Stomach smooth muscle (tissue), 2 donors: ENCODE measurements at regions not wholly inside any gene's neighbourhood (a gene's known extent, or its start where the extent isn't known, plus 50 kb on each side); places are given as distances from the start of the nearest gene placed in this dataset.
"Not testable (repeated sequence)": the region's sequence is repeated elsewhere in the genome, so short reads cannot be mapped to it uniquely, and the experiment has no call there.

Experiments used
- H3K27ac ChIP-seq: one replicate; pipeline ENCODE4 v1.7.0; 2013; ENCODE audit warnings: mild to moderate bottlenecking, low read length, inconsistent platforms
- H3K27me3 ChIP-seq, 2 donors: one replicate each; pipeline ENCODE4 v1.7.0; 2013; ENCODE audit warnings: low read length in 2 of 2; ENCODE audit not compliant: insufficient read depth in 2 of 2, control insufficient read depth in 1 of 2
- H3K36me3 ChIP-seq, 2 donors: one replicate each; pipeline ENCODE4 v1.7.0; 2013; ENCODE audit warnings: low read length in 2 of 2; ENCODE audit not compliant: control insufficient read depth in 2 of 2, insufficient read depth in 2 of 2
- H3K4me1 ChIP-seq: one replicate; pipeline ENCODE4 v1.7.0; 2013; ENCODE audit warnings: low read length; ENCODE audit not compliant: control insufficient read depth, insufficient read depth
- H3K4me3 ChIP-seq, 2 donors: one replicate each; pipeline ENCODE4 v1.7.0; 2013; ENCODE audit warnings: low read length in 2 of 2
- H3K9ac ChIP-seq, 2 donors: one replicate each; pipeline ENCODE4 v1.7.0; 2013; ENCODE audit warnings: low read length in 2 of 2, mild to moderate bottlenecking in 1 of 2
- H3K9me3 ChIP-seq, 2 donors: one replicate each; pipeline ENCODE4 v1.7.0; 2013; ENCODE audit warnings: low read length in 2 of 2; ENCODE audit not compliant: control insufficient read depth in 2 of 2
- donor health status: healthy.
- donor health status: Pancreatic carcinoma.

DNA sequence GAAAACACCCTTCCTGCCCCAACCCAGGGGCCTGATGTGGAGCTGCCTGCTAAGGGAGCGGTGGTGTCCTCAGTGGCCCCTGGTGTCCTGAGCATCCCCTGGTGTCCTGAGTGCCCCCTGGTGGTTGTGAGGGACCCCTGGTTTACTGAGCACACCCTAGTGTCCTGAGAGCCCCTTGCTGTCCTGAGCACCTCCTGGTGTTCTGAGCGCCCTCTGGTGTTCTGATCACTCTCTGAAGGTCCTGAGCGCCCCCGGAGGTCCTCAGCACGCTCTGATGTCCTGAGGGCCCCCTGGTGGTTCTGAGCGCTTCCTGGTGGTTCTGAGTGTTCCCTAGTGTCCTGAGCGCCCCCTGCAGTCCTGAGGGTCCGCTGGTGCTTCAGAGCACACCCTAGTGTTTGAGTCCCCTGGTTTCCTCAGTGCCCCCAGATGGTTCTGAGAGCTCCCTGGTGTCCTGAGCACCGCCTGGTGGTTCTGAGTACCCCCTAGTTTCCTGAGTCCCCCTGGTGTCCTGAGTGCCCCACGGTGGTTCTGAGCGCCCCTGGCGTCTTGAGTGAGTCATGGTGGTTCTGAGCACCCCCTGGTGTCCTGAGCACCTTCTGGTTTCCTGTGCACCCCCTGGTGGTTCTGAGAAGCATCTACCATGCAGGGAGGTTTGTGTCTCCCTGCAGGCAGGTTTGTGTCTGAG lies 1004.2 kb downstream of the TMEM121 start:
- Histone ChIP-seq H3K9ac (no peak overlapping the region), H3K9me3 (peaks cover 0 to under 1% of the 10 kb centered on the region in 2 donors), H3K4me1 (no peaks in the 10 kb centered on the region), H3K27me3 (peaks cover 0 to 9% of the 10 kb centered on the region in 2 donors), H3K27ac (no peak overlapping the region), H3K4me3 (no peak overlapping the region), H3K36me3 (no peaks in the 10 kb centered on the region)

DNA sequence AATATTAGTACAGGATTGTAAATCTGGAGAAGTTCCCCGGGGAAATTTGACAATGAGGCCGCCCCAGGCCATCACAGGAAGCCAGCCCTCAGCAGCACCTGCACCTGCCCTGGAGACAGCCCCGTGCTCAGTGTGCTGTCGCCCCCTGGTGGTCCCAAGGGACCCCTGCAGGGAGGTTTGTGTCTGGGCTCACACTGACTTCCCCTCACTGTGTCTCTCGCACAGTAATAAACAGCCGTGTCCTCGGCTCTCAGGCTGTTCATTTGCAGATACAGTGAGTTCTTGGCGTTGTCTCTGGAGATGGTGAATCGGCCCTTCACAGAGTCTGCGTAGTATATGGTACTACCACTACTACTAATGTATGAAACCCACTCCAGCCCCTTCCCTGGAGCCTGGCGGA lies 1011.2 kb downstream of the TMEM121 start:
- not testable (repeated sequence) for H3K27ac ChIP-seq, H3K36me3 ChIP-seq, H3K4me3 ChIP-seq, H3K27me3 ChIP-seq, H3K9ac ChIP-seq, H3K4me1 ChIP-seq, H3K9me3 ChIP-seq

GRCh38 chr14:106538201-106538600 lies 1011.8 kb downstream of the TMEM121 start:
- Histone ChIP-seq H3K36me3 (no peaks in the 10 kb centered on the region), H3K9me3 (peaks cover 0 to 3% of the 10 kb centered on the region in 2 donors), H3K4me3 (no peak overlapping the region)

DNA sequence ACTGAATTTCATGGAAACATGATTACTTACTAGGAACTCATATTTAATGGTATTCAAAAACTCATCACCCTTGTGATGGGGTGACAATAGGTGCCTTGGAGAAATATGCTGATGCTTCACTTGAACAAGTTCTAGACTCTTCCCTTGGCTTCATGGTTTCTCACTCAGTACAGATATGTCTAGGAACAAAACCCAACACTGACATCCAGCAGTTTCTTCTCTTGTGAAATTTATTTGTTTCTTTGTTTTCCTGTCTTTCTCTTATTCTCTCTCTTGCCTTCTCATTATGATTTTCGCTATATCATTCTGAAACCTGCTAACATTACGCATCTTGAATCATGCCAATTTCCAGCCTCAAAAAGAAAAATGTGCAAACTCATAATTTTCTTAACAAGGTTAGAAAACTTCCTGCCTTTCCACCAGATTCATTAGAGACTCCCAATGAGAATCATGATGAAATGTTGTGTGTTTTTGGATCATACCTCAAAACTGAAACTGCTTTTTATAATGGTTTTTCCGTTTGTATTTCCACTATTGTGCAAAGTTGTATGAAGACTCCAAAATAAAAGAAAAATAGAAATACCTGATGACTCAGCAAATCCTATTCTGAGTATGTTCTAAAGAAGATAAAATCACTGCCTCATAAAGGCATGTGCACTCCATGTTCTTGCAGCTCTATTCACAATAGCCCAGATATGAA lies 1021.5 kb downstream of the TMEM121 start:
- no peak overlapping the region for H3K9ac ChIP-seq
- H3K27me3 ChIP-seq = no peaks in the 10 kb centered on the region
- no peaks in the 10 kb centered on the region for H3K36me3 ChIP-seq
- no peak overlapping the region for H3K27ac ChIP-seq
- no peak overlapping the region for H3K4me3 ChIP-seq
- no peaks in the 10 kb centered on the region for H3K4me1 ChIP-seq
- H3K9me3 ChIP-seq = no peaks in the 10 kb centered on the region

More at GRCh38 chr14:106538201-106538600, 1011.8 kb downstream of the TMEM121 start:
- H3K27ac ChIP-seq = no peak overlapping the region
- H3K27me3 ChIP-seq = peaks cover 0 to 7% of the 10 kb centered on the region in 2 donors
- H3K4me1 ChIP-seq = no peaks in the 10 kb centered on the region
- no peak overlapping the region for H3K9ac ChIP-seq

- Histone ChIP-seq H3K9ac (no peak overlapping the region), H3K4me3 (no peak overlapping the region), H3K36me3 (no peaks in the 10 kb centered on the region), H3K27ac (no peak overlapping the region), H3K9me3 (no peaks in the 10 kb centered on the region), H3K27me3 (no peaks in the 10 kb centered on the region), H3K4me1 (no peaks in the 10 kb centered on the region)
These were observed 1022.7 kb downstream of the TMEM121 start for GRCh38 chr14:106549064-106549463.

GRCh38 chr14:106551265-106551664 lies 1024.9 kb downstream of the TMEM121 start:
- H3K9ac ChIP-seq = no peak overlapping the region
- no peaks in the 10 kb centered on the region for H3K4me1 ChIP-seq
- H3K9me3 ChIP-seq = no peaks in the 10 kb centered on the region
- H3K36me3 ChIP-seq = no peaks in the 10 kb centered on the region
- H3K4me3 ChIP-seq = no peak overlapping the region
- no peak overlapping the region for H3K27ac ChIP-seq
- H3K27me3 ChIP-seq = no peaks in the 10 kb centered on the region

DNA sequence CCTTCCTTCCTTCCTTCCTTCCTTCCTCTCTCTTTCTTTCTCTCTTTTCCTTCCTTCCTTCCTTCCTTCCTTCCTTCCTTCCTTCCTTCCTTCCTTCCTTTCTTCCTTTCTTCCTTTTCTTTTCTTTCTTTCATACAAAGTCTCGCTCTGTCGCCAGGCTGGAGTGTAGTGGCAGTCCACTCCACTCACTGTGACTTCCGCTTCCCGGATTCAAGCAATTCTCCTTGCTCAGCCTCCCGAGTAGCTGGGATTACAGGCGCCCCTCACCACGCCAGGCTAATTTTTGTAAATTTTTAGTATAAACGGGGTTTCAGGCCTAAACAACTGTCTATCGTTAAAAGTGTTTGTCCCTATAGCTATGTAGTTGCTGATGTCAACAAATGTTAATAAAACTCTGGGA lies 1029.8 kb downstream of the TMEM121 start:
- not testable (repeated sequence) for H3K4me1 ChIP-seq, H3K27me3 ChIP-seq, H3K27ac ChIP-seq, H3K4me3 ChIP-seq, H3K36me3 ChIP-seq, H3K9me3 ChIP-seq, H3K9ac ChIP-seq

- Histone ChIP-seq H3K36me3 (no peaks in the 10 kb centered on the region), H3K4me3 (no peak overlapping the region), H3K4me1 (no peaks in the 10 kb centered on the region), H3K9ac (no peak overlapping the region), H3K27me3 (peaks cover 0 to 2% of the 10 kb centered on the region in 2 donors), H3K27ac (no peak overlapping the region), H3K9me3 (no peaks in the 10 kb centered on the region)
These were observed 1030.4 kb downstream of the TMEM121 start for GRCh38 chr14:106556665-106557289.

DNA sequence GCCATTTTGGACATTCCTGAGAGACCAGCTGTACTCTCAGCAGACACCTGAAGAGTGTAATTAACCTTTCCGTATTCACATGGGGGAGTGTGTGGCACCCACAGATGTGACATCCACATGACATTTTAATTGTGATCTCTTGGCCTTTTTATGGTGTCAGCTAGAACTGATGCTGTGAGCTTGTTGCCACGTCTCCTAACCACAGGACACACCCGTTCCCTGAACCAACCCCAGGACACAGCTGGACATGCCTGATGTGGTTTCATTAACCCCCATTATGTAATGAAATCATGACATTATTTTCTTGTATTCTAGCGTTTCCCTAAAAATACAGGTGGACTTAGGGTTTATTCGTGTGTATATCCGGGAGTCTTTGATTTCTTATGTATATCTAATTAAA lies 1036.1 kb downstream of the TMEM121 start:
- Histone ChIP-seq H3K9ac (no peak overlapping the region), H3K36me3 (no peaks in the 10 kb centered on the region), H3K4me3 (no peak overlapping the region), H3K4me1 (no peaks in the 10 kb centered on the region), H3K27ac (no peak overlapping the region), H3K27me3 (peaks cover 2 to 3% of the 10 kb centered on the region in 2 donors), H3K9me3 (no peaks in the 10 kb centered on the region)

DNA sequence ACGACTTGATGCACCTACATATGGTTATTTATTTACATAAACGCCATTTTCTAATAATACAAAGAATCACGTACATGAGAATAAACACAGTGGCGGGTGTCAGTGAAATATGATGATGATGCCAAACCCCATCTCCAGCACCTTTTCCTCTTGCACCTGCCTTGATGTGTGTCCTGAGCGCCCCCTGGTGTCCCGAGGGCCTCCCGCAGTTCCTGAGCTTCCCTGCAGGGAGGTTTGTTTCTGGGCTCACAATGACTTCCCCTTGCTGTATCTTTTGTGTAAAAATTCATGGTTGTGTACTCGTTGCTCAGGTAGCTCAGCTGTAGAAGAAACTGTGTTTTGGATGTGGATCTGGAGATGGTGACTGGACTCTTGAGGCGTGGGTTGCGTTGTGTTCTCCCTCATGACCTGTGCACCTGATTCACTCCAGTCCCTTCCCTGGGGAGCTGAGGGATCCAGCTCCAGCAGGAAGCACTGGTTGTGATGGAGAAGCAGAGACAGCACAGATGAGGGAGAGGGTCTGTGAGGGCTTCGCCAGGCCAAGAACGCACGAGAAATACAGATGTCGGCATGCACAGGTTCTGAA lies 1037.8 kb downstream of the TMEM121 start:
- Histone ChIP-seq H3K4me1 (no peaks in the 10 kb centered on the region), H3K9ac (no peak overlapping the region), H3K27me3 (peaks cover 2 to 3% of the 10 kb centered on the region in 2 donors), H3K27ac (no peak overlapping the region), H3K9me3 (no peaks in the 10 kb centered on the region), H3K4me3 (no peak overlapping the region), H3K36me3 (no peaks in the 10 kb centered on the region)
